HCT116 (cell line): ENCODE measurements at regions not wholly inside any gene's neighbourhood (a gene's known extent, or its start where the extent isn't known, plus 50 kb on each side); places are given as distances from the start of the nearest gene placed in this dataset.

Source experiments
- CBX3 ChIP-seq: IDR thresholded peaks from 2 replicates; pipeline ENCODE4 v1.6.1; 2012; ENCODE audit warnings: low read depth
- EGR1 ChIP-seq: IDR thresholded peaks from 2 replicates; pipeline ENCODE4 v1.6.1; 2012; ENCODE audit warnings: low read depth
- EZH2 ChIP-seq: fragments of 200-600 bp; sonication (generic); IDR thresholded peaks from 2 replicates; pipeline ENCODE4 v1.6.1; 2017; ENCODE audit warnings: antibody characterized with exemption, mixed run types
- JUND ChIP-seq: IDR thresholded peaks from 2 replicates; pipeline ENCODE4 v1.6.1; 2012
- POLR2A ChIP-seq: IDR thresholded peaks from 2 replicates; pipeline ENCODE4 v1.7.0; 2011; ENCODE audit warnings: borderline replicate concordance; ENCODE audit not compliant: insufficient read depth, insufficient read length; ENCODE audit errors: extremely low read depth
- POLR2AphosphoS5 ChIP-seq: IDR thresholded peaks from 2 replicates; pipeline ENCODE4 v1.6.1; 2011; ENCODE audit warnings: mild to moderate bottlenecking, low read depth, low read length, moderate library complexity
- RAD21 ChIP-seq: IDR thresholded peaks from 2 replicates; pipeline ENCODE4 v1.6.1; 2012; ENCODE audit warnings: low read depth, mild to moderate bottlenecking
- SP1 ChIP-seq: IDR thresholded peaks from 2 replicates; pipeline ENCODE4 v1.6.1; 2012; ENCODE audit warnings: low read depth
- ZFX ChIP-seq: fragments of 450-650 bp; IDR thresholded peaks from 2 replicates; pipeline ENCODE4 v1.6.1; 2017
- ZNF274 ChIP-seq: fragments of 200-500 bp; sonication (Bioruptor generic); IDR thresholded peaks from 2 replicates; pipeline ENCODE4 v1.6.1; 2014; ENCODE audit warnings: mild to moderate bottlenecking, low read depth, low read length, inconsistent platforms
- TF ChIP-seq, protein P1 (sequence below), 3 experiments: fragments of 200-600 bp in 1 of 3; sonication (generic) in 1 of 3; IDR thresholded peaks in 2 of 3; conservative IDR thresholded peaks in 1 of 3; 2 replicates each; pipeline ENCODE4 v1.5.1; 2012 to 2017; ENCODE audit warnings: low read depth in 2 of 3, low read length in 2 of 3, antibody characterized with exemption in 1 of 3, borderline replicate concordance in 1 of 3, control low read depth in 1 of 3, mild to moderate bottlenecking in 1 of 3, mixed read lengths in 1 of 3, mixed run types in 1 of 3, moderate library complexity in 1 of 3; ENCODE audit not compliant: insufficient read depth in 1 of 3
- TF ChIP-seq, protein P2 (sequence below): IDR thresholded peaks from 2 replicates; pipeline ENCODE4 v1.6.1; 2012; ENCODE audit warnings: low read depth
- TF ChIP-seq, protein P3 (sequence below): IDR thresholded peaks from 2 replicates; pipeline ENCODE4 v1.6.1; 2012
- TF ChIP-seq, protein P4 (sequence below): IDR thresholded peaks from 2 replicates; pipeline ENCODE4 v1.6.1; 2011; ENCODE audit warnings: mild to moderate bottlenecking, low read length, moderate library complexity; ENCODE audit not compliant: insufficient replicate concordance; ENCODE audit errors: extremely low read depth

DNA sequence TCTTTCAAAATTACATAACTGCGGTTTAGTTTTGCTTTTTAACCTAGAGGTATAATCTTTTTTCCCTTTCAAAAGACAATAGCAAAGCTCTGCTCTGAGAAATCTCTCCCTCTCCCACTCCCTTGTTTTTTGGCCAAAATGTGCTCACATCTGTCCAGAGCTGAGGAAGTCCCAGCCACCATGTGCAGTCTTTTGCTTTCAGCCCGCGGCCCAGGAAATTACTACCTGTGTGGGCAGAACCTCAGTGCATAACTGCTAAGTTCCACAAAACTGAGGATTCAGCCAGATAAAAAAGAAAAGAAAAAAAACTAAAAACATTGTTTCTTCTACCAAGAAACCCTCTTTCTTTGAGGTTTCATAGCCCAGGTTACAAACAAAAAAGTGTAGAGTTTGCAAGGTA is 115.0 kb upstream of the HGF start:
- TF ChIP-seq, protein P1, sequence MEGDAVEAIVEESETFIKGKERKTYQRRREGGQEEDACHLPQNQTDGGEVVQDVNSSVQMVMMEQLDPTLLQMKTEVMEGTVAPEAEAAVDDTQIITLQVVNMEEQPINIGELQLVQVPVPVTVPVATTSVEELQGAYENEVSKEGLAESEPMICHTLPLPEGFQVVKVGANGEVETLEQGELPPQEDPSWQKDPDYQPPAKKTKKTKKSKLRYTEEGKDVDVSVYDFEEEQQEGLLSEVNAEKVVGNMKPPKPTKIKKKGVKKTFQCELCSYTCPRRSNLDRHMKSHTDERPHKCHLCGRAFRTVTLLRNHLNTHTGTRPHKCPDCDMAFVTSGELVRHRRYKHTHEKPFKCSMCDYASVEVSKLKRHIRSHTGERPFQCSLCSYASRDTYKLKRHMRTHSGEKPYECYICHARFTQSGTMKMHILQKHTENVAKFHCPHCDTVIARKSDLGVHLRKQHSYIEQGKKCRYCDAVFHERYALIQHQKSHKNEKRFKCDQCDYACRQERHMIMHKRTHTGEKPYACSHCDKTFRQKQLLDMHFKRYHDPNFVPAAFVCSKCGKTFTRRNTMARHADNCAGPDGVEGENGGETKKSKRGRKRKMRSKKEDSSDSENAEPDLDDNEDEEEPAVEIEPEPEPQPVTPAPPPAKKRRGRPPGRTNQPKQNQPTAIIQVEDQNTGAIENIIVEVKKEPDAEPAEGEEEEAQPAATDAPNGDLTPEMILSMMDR (IDR thresholded peaks at IDR 0.05 in 2 of 3, conservative IDR thresholded peaks at IDR 0.05 in 1 of 3; ENCODE audit: borderline replicate concordance in 1 of 3, insufficient read depth in 1 of 3, low read depth in 2 of 3, low read length in 2 of 3) = no peak
- TF ChIP-seq POLR2AphosphoS5 (no peak), SP1 (no peak), RAD21 (no peak), POLR2A (no peak), ZFX (no peak), EZH2 (no peak), JUND (no peak), ZNF274 (no peak), EGR1 (no peak), CBX3 (no peak)
- TF ChIP-seq, protein P2, sequence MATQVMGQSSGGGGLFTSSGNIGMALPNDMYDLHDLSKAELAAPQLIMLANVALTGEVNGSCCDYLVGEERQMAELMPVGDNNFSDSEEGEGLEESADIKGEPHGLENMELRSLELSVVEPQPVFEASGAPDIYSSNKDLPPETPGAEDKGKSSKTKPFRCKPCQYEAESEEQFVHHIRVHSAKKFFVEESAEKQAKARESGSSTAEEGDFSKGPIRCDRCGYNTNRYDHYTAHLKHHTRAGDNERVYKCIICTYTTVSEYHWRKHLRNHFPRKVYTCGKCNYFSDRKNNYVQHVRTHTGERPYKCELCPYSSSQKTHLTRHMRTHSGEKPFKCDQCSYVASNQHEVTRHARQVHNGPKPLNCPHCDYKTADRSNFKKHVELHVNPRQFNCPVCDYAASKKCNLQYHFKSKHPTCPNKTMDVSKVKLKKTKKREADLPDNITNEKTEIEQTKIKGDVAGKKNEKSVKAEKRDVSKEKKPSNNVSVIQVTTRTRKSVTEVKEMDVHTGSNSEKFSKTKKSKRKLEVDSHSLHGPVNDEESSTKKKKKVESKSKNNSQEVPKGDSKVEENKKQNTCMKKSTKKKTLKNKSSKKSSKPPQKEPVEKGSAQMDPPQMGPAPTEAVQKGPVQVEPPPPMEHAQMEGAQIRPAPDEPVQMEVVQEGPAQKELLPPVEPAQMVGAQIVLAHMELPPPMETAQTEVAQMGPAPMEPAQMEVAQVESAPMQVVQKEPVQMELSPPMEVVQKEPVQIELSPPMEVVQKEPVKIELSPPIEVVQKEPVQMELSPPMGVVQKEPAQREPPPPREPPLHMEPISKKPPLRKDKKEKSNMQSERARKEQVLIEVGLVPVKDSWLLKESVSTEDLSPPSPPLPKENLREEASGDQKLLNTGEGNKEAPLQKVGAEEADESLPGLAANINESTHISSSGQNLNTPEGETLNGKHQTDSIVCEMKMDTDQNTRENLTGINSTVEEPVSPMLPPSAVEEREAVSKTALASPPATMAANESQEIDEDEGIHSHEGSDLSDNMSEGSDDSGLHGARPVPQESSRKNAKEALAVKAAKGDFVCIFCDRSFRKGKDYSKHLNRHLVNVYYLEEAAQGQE = no peak
- TF ChIP-seq, protein P3, sequence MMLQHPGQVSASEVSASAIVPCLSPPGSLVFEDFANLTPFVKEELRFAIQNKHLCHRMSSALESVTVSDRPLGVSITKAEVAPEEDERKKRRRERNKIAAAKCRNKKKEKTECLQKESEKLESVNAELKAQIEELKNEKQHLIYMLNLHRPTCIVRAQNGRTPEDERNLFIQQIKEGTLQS = no peak
- TF ChIP-seq, protein P4, sequence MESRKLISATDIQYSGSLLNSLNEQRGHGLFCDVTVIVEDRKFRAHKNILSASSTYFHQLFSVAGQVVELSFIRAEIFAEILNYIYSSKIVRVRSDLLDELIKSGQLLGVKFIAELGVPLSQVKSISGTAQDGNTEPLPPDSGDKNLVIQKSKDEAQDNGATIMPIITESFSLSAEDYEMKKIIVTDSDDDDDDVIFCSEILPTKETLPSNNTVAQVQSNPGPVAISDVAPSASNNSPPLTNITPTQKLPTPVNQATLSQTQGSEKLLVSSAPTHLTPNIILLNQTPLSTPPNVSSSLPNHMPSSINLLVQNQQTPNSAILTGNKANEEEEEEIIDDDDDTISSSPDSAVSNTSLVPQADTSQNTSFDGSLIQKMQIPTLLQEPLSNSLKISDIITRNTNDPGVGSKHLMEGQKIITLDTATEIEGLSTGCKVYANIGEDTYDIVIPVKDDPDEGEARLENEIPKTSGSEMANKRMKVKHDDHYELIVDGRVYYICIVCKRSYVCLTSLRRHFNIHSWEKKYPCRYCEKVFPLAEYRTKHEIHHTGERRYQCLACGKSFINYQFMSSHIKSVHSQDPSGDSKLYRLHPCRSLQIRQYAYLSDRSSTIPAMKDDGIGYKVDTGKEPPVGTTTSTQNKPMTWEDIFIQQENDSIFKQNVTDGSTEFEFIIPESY = no peak
